NT2/D1 (cell line): ENCODE measurements at regions not wholly inside any gene's neighbourhood (a gene's known extent, or its start where the extent isn't known, plus 50 kb on each side); places are given as distances from the start of the nearest gene placed in this dataset.

Source experiments
- DNase-seq: peaks from one replicate; pipeline ENCODE4 v3.0.0-alpha.2; 2011; ENCODE audit warnings: low read depth, low spot score
- H3K27me3 ChIP-seq: 2 replicates; pipeline ENCODE4 v1.6.0; 2011; ENCODE audit warnings: mild to moderate bottlenecking; ENCODE audit not compliant: insufficient read length, insufficient read depth
- H3K36me3 ChIP-seq: 2 replicates; pipeline ENCODE4 v1.6.1; 2011; ENCODE audit warnings: mild to moderate bottlenecking, low read length, mixed read lengths; ENCODE audit not compliant: insufficient read depth, insufficient read length
- H3K4me1 ChIP-seq: 2 replicates; pipeline ENCODE4 v1.5.1; 2011; ENCODE audit not compliant: insufficient read depth, insufficient read length
- H3K4me3 ChIP-seq: 2 replicates; pipeline ENCODE4 v1.5.1; 2011; ENCODE audit warnings: low read depth; ENCODE audit not compliant: insufficient read length
- H3K9ac ChIP-seq: 2 replicates; pipeline ENCODE4 v1.6.0; 2011; ENCODE audit warnings: low read depth; ENCODE audit not compliant: insufficient read length
- H3K9me3 ChIP-seq: 2 replicates; pipeline ENCODE4 v1.5.1; 2011; ENCODE audit warnings: mild to moderate bottlenecking, low read length; ENCODE audit not compliant: insufficient read depth
- SUZ12 ChIP-seq: IDR thresholded peaks from 2 replicates; pipeline ENCODE4 v1.6.1; 2011; ENCODE audit not compliant: insufficient read length, insufficient read depth; ENCODE audit errors: extremely low read depth
- YY1 ChIP-seq: IDR thresholded peaks from 2 replicates; pipeline ENCODE4 v1.6.1; 2011; ENCODE audit not compliant: insufficient read length, insufficient read depth
- ZNF274 ChIP-seq: IDR thresholded peaks from 2 replicates; pipeline ENCODE4 v1.6.1; 2011; ENCODE audit warnings: mild to moderate bottlenecking, low read depth, low read length

DNA sequence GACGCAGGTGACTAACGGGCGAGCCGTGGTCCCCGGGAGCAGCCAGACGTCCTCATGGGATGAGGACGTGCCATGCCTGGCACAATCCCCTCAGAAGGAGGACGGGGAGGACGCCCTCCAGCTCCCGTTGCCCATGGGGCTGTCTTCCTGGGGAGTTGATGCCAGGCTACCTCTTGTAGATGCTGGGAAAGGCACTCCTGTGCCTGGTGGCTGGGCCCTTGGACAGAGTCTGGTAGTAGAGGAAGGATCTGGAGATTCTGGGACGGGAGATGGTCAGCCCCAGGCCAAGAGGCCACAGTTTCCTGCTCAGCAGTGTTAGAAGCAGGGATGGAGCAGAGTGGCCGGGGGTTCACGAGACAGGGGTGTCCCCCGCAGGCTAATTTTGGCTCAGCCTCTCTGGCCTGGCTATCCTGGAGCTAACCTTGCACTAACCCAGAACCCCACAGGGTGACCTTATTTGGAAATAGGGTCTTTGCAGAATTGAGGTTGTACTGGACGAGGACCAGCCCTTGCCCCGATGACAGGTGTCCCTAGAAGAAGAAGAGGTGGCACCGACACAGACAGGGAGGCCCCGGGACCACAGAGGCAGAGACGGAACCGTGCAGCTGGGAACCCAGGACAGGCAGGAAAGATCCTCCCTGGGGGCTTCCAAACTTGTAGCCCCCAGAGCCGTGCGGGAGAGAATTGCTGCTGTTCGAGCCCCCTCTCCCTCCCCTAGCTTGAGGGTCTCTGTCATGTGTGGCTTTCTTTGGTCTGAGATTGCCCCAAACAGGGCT lies 50.1 kb upstream of the ADRA2C start:
- no peak overlapping the region for H3K4me3 ChIP-seq
- no peak for DNase-seq
- peaks cover 14% of the 10 kb centered on the region for H3K27me3 ChIP-seq
- H3K36me3 ChIP-seq = no peaks in the 10 kb centered on the region
- TF ChIP-seq SUZ12 (no peak), YY1 (no peak), ZNF274 (no peak)
- peaks cover 9% of the 10 kb centered on the region for H3K4me1 ChIP-seq
- peaks cover 17% of the 10 kb centered on the region for H3K9me3 ChIP-seq
- H3K9ac ChIP-seq = no peak overlapping the region

DNA sequence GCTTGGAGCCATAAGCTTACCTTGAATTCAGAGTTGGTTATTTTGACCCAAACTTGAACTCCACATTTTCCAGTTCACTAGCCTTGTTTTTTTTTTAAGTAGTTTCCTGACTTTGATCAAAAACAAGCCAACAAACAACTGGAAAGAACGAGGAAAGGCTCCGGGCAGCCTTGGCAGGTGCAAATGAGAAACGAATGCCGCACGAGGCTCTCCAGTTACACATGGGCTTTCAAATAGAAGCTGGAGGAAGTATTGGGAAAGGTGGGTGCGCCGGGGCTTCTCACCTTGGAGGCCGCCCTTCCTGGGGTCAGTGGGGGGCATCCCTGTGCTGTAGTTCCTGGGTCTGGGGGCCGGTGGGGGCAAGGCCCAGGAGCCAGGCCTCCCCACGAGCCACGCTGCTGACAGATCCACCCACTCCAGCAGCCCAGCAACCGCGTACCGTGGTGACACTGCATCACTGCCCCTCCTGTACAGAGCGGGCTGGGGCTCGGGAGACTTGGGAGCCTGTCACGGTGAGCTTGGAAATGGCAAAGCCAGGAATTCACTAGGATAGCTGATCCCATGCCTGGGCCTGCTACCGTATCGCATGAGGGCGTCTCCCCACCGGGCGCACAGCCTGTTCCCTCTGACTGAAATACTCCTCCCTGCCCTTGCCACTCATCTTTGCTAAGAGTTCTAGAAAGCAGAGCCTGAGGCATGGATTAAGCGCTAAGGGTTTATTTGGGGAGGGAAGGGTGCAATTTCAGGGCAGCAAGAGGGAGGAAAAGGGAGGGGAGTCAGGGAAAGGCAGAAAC lies 50.9 kb upstream of the ADRA2C start:
- no peak overlapping the region for H3K4me3 ChIP-seq
- H3K9me3 ChIP-seq = peaks cover 17% of the 10 kb centered on the region
- peaks cover 14% of the 10 kb centered on the region for H3K27me3 ChIP-seq
- peaks cover 14% of the 10 kb centered on the region for H3K4me1 ChIP-seq
- H3K9ac ChIP-seq = no peak overlapping the region
- TF ChIP-seq SUZ12 = no peak
- TF ChIP-seq ZNF274 = no peak
- no peak for TF ChIP-seq YY1
- no peaks in the 10 kb centered on the region for H3K36me3 ChIP-seq
- no peak for DNase-seq

GRCh38 chr4:3714642-3715001 lies 51.6 kb upstream of the ADRA2C start:
- H3K9me3 ChIP-seq = peaks cover 17% of the 10 kb centered on the region
- TF ChIP-seq ZNF274 = no peak
- TF ChIP-seq SUZ12 = no peak
- TF ChIP-seq YY1 = no peak

DNA sequence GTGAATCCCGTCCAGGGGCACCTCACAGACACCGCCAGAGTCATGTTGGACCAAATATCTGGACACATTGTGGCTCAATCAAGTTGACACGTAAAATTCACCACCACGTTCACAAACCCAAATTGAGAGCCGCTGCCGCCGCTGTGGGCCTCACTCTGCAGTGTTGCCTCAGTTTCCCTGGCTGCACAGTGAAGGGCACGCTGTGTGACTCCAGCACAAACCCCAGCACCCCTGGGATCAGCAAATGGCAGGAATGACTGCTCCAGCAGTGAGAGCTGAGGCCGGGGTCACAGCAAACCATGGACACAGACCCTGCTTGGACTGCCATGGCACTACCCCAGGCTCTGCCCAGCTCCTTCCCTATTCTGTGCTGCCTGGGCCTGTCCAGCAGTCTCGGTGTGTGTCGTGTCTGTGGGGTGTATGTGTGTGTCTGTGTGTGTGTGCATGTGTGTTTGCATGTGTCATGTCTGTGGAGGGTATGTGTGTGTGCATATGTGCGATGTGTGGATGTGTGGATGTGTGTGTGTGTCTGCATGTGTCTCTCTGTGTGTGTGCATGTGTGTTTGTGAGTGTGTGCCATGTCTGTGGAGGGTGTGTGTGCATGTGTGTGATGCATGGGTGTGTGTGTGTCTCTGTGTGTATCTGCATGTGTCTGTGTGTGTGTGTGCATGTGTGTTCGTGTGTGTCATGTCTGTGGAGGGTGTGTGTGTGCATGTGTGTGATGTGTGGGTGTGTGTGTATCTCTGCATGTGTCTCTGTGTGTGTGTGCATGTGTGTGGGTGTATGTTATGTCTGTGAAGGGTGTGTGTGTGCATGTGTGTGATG lies 52.2 kb upstream of the ADRA2C start:
- H3K9ac ChIP-seq = no peak overlapping the region
- TF ChIP-seq YY1 = no peak
- TF ChIP-seq ZNF274 = no peak
- TF ChIP-seq SUZ12 = no peak
- peaks cover 12% of the 10 kb centered on the region for H3K9me3 ChIP-seq
- H3K4me3 ChIP-seq = no peak overlapping the region
- no peaks in the 10 kb centered on the region for H3K36me3 ChIP-seq
- peaks cover 17% of the 10 kb centered on the region for H3K27me3 ChIP-seq
- no peak for DNase-seq
- peaks cover 15% of the 10 kb centered on the region for H3K4me1 ChIP-seq

More at GRCh38 chr4:3714642-3715001, 51.6 kb upstream of the ADRA2C start:
- Histone ChIP-seq H3K4me1 (peaks cover 15% of the 10 kb centered on the region), H3K9ac (no peak overlapping the region), H3K36me3 (no peaks in the 10 kb centered on the region), H3K4me3 (no peak overlapping the region), H3K27me3 (peaks cover 14% of the 10 kb centered on the region)
- no peak for DNase-seq

GRCh38 chr4:3713346-3713745 lies 52.8 kb upstream of the ADRA2C start:
- TF ChIP-seq YY1 (no peak), ZNF274 (no peak), SUZ12 (no peak)
- H3K9ac ChIP-seq = no peak overlapping the region
- peaks cover 5% of the 10 kb centered on the region for H3K9me3 ChIP-seq
- H3K36me3 ChIP-seq = no peaks in the 10 kb centered on the region
- H3K27me3 ChIP-seq = peaks cover 16% of the 10 kb centered on the region
- H3K4me1 ChIP-seq = peaks cover 19% of the 10 kb centered on the region
- no peak for DNase-seq
- no peak overlapping the region for H3K4me3 ChIP-seq

DNA sequence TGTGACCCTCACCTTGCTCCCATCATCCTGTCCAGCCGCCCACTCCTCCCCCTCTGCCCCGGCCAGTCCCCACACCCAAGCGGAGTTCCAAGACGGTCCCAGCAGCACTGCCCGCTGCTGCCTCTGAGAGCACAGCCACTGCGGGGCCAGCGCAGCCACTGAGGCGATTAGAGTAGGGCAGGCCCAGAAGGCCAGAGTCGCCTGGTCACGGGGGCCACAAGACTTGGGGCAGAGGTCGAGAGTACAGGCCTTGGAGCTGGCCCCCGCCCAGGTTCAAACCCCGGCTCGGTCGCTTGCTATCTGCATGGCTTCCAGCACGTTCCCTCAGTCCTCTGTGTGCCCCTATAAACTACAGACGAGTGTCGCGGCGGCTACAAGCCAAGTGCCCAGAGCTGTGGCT lies 53.2 kb upstream of the ADRA2C start:
- H3K4me1 ChIP-seq = peaks cover 23% of the 10 kb centered on the region
- no peak for DNase-seq
- H3K36me3 ChIP-seq = no peaks in the 10 kb centered on the region
- H3K9ac ChIP-seq = no peak overlapping the region
- H3K9me3 ChIP-seq = peaks cover under 1% of the 10 kb centered on the region
- H3K4me3 ChIP-seq = no peak overlapping the region
- peaks cover 13% of the 10 kb centered on the region for H3K27me3 ChIP-seq
- TF ChIP-seq ZNF274 (no peak), SUZ12 (no peak), YY1 (no peak)
